Suprapubic skin (tissue), 4 donors: ENCODE measurements at regions not wholly inside any gene's neighbourhood (a gene's known extent, or its start where the extent isn't known, plus 50 kb on each side); places are given as distances from the start of the nearest gene placed in this dataset.

Experiments used
- EP300 ChIP-seq: sonication (generic); formaldehyde crosslinking; IDR thresholded peaks from one replicate; pipeline ENCODE4 v1.6.1; 2017; ENCODE audit warnings: antibody characterized with exemption
- POLR2AphosphoS5 ChIP-seq, 3 donors: sonication (generic); formaldehyde crosslinking; IDR thresholded peaks; one replicate each; pipeline ENCODE4 v1.6.1; 2017; ENCODE audit warnings: antibody characterized with exemption in 3 of 3
- TF ChIP-seq, protein P1 (sequence below), 2 donors: fragments of 200-600 bp in 1 of 2; fragments of 450-650 bp in 1 of 2; sonication (generic) in 1 of 2; IDR thresholded peaks; one replicate each; pipeline ENCODE4 v1.5.1; 2016 to 2019; ENCODE audit warnings: antibody characterized with exemption in 2 of 2, mild to moderate bottlenecking in 1 of 2, moderate library complexity in 1 of 2

DNA sequence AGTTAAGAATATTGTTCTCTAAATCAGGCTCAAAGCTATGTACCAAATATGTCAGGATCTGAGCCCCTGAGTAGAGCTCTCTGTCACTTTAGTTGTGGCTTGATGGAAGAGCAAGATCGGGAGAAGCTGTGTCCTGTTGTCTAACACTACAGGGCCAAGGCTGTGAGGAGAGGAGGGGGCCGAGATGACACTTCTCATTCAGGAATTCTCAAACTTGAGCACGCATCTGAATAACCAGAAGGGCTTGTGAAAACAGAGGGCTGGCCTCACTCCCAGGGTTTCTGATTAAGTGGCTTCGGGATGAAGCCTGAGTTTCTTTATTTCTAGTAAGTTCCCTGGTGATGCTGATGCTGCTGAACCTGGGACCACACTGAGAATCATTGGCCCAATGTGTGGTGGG, 209.2 kb upstream of the DAB1 start:
- TF ChIP-seq EP300 (no peak), POLR2AphosphoS5 (IDR thresholded peaks at IDR 0.05) (no peak)
- TF ChIP-seq, protein P1, sequence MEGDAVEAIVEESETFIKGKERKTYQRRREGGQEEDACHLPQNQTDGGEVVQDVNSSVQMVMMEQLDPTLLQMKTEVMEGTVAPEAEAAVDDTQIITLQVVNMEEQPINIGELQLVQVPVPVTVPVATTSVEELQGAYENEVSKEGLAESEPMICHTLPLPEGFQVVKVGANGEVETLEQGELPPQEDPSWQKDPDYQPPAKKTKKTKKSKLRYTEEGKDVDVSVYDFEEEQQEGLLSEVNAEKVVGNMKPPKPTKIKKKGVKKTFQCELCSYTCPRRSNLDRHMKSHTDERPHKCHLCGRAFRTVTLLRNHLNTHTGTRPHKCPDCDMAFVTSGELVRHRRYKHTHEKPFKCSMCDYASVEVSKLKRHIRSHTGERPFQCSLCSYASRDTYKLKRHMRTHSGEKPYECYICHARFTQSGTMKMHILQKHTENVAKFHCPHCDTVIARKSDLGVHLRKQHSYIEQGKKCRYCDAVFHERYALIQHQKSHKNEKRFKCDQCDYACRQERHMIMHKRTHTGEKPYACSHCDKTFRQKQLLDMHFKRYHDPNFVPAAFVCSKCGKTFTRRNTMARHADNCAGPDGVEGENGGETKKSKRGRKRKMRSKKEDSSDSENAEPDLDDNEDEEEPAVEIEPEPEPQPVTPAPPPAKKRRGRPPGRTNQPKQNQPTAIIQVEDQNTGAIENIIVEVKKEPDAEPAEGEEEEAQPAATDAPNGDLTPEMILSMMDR (IDR thresholded peaks at IDR 0.05) = no peak
